NCI-H524 (cell line): ENCODE measurements at regions not wholly inside any gene's neighbourhood (a gene's known extent, or its start where the extent isn't known, plus 50 kb on each side); places are given as distances from the start of the nearest gene placed in this dataset.

Experiments
- DNase-seq, 2 experiments: peaks; one replicate each; lab custom pipeline; 2025; lab: John Stamatoyannopoulos, UW

DNA sequence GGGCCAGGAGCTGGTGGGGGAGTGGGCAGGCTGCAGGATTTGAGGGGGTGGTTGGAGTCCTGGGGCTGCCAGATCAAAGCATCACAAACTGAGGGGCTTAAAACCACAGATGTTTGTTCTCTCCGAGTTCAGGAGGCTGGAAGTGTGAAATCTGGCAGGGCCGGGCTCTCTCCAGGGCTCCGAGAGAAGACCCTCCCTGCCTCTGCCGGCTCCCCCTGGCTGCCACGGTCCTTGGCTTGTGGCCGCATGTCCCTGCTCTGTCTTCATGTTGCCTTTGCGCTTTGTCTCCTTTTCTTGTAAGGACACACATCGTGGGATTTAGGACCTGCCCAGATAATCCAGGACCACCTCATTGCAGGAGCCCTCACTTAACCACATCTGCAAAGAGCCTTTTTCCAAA, 139.8 kb upstream of the GSE1 start:
- DNase-seq = peak in 1 of 2 experiments; percentile 70

GRCh38 chr16:85473909-85474620, 139.1 kb upstream of the GSE1 start:
- DNase-seq = peak; percentile 88 to 95

DNA sequence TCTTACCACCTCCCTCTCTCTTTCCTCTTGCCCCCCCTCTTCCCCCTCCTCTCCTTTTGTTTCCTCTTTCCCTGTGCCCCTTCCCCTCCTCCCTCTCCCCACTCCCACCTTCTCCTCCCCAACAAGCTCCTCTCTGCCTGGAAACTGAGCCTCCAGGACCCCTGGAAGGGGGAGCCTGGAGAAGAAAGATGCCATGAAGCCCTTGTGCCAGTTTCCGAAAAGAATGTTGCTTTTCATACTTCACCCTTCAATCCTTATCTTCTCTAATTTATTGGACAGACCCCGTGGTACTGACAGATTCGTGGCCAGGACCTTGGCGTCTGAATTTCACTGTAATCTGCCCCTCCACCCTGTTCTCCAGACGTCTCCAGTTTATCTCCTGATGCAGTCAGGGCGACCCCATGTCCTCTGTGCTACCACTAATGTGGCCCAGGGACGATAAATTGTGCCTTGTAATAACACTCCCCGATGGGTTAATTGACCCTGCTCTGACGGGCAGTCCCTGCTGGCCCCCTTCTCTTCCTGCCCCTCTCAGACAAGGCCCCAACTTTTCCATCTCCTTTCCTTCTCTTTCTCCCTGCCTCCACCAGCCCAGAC, 138.4 kb upstream of the GSE1 start:
- DNase-seq = no peak

DNA sequence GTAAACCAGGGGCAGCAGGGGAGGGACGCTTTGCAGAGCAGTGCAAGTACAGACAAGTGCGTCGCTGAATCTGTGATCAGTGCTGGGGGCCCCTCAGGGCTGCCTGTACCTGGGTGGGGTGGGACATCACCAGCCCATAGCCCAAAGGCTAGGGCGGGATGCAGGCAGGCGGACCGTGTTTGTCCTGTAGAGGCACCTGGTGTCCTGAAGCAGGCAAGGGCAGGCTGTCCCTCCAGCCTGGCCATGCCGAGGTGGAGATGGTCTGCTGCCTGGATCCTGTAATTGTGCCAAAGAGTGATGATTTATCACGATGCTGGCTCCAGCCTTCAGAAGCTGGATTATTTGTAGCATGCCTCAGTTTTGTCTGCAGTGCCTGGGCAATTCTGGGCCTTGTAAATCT, 137.9 kb upstream of the GSE1 start:
- peak in 1 of 2 experiments; percentile 47 for DNase-seq

GRCh38 chr16:85475691-85476300, 137.3 kb upstream of the GSE1 start:
- DNase-seq = no peak

DNA sequence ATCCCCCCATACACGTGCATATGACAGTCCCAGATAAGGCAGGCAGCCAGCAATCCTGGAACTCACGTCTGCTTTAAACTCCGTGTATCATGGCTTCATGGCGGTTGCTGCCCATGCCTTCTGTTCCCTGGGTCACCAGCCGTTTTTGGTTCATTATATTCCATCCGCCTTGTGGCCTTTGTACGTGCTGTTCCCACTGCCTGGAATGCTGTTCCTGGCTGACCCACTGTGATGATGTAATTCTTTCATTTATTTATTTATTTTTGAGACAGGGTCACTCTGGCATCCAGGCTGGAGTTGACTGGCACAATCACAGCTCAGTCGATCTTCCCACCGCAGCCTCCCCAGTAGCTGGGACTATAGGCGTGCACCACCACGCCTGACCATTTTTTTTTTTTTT, 136.7 kb upstream of the GSE1 start:
- no peak for DNase-seq

DNA sequence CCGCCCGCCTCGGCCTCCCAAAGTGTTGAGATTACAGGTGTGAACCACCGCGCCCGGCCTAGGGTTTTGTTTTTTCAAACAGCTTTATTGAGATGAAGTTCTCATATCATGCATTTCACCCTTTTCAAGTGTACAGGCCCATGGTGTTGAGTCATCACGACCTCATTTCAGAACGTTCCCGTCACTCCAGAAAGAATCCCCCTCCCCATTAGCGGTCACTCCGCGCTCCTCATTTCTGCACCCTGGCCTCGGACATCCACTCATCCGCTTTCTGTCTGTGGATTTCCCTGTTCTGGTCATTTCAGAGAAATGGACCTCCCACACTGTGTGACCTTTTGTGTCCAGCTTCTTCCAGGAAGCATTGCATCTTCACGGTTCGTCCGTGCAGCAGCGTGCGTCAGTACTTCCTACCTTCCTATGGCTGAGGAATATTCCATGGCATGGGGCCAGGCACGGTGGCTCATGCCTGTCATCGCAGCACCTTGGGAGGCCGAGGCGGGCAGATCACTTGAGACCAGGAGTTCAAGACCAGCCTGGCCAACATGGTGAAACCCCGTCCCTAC, 135.2 kb upstream of the GSE1 start:
- DNase-seq = no peak

- peak; percentile 90 to 93 for DNase-seq
These were observed 133.0 kb upstream of the GSE1 start for GRCh38 chr16:85479972-85480726.

DNA sequence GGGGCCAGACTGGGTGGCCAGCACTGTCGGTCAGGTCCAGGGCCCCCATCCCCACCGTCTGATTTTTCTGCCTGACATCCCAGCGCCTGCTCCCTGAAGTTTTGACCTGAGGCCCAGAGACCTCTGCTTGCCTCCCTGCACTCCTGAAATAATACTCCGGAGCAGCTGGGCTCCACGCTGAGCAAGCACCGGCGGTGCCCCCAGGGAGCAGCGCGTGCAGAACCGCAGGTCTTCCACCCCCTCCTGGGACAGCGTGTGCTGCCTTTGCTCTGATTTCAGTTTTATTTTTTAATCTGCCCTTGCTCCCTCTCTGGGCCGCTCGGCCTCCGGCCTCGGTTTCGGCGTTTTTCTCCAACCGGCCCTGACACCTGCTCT, 132.4 kb upstream of the GSE1 start:
- DNase-seq = peak; percentile 81 to 93

GRCh38 chr16:85481206-85481605, 131.9 kb upstream of the GSE1 start:
- DNase-seq = no peak

DNA sequence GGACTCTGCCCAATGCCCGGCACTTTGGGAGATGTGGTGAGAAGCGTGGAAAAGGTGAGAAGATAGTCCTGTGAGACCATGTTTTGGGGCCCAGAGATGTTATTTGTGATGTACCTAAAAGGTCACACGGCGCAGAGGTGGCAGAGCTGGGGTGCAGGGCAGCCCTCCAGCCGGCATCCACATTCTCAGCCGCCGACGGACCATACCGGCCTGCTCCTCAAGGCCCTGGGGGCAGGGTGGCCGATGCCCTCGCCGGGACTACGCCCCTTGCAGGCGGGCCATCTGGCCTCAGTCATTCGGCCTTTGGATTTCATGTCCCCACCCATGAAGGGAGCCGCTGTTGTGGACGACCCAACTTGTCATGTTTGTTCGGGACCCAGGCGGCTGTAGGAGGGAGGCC, 131.4 kb upstream of the GSE1 start:
- DNase-seq = no peak

DNA sequence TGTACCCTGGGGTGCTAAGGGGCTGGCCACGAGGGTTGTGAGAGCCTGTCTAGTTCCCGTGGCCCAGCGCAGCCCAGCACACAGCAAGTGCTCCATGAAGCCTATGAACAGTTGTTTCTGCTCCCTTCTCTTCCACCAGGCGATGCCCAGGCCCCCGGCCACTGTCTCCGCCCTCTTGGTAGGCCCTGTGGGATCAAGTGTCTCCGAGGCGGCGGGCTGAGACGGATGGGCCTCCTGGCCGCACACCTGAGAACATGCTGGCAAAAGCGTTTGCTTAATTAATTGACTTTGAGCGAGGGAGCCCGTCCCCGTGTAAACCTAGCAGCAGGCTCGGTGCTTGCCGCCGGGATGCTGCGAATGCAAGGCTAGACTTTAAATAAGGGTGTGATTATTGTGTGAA, 129.7 kb upstream of the GSE1 start:
- peak; percentile 72 to 90 for DNase-seq

DNA sequence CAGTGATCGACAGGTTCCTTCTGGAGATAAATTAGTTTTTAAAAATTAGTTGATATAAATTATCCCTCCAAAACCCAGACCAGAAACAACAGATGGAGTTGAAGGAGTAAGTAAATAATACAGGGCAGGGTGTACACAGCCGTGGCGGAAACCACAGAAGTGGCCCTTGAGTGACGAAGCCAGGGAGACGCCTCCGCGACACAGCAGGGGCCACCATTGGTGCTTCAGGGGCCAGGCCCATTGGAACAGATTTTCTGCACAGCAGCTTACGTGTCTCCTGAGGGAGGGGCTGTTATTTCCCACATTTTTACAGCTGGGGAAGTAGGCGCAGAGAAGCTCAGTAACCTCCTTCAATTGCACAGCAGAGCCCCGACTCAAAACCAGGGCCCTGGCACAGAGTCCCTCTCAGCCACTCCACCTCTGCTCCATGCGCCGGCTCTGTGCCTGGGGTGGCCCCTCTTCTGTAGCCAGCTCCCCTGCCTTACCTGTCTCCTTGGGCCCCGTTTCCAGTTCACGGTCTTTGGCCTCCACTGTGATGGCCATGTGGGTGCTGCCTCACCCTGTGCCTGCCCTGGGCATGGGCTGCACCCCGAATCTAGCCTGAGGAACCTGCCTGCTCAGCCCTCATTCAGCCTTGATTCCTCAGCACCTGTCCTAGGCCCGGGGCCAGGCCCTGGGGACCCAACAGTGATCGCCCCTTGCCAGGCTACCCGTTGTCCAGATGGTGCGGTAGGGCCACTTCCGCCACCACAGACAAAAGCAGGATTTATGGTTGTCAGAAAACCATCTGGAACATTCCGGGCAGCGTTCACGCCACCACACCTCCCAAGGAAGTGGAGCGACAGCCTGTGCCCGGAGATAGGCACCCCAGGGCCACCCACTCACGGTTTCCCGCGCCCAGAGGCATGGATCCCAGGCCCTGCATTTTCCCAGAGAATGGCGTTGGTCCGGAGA, 128.5 kb upstream of the GSE1 start:
- peak; percentile 97 to 98 for DNase-seq

- peak; percentile 97 to 99 for DNase-seq
These were observed 127.7 kb upstream of the GSE1 start for GRCh38 chr16:85485379-85485778.

DNA sequence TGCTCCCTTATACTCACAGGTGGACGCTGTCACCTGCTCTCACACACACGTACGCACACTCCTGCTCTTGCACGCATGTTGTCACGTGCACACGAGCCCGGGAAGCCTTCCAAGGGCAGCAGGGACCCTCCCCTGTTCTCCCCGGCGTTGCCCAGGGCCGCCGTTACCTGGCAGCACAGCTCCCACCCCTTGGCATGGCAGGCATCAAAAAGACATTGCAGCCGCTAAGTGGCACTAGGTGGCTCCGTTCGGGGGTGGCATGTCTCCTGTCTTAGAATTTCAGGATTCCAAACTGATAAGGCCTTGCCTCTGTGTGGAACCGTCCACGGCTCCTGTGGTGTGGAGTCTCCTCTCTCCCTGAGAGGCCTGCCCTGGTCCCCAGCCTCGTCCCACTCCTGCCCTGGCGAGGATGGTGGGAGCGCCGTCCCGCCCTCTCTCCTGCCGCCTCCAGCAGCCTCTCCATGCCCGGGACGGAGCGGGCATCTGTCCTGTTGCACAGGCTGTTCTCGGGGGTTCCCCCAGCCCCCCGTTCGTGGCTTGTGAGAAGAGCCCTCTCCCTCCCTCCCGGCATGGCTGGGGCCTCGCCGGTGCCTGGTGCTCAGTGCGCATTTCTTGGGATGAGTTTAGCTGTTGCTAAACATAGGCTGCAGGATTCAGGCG, 126.7 kb upstream of the GSE1 start:
- DNase-seq = no peak

DNA sequence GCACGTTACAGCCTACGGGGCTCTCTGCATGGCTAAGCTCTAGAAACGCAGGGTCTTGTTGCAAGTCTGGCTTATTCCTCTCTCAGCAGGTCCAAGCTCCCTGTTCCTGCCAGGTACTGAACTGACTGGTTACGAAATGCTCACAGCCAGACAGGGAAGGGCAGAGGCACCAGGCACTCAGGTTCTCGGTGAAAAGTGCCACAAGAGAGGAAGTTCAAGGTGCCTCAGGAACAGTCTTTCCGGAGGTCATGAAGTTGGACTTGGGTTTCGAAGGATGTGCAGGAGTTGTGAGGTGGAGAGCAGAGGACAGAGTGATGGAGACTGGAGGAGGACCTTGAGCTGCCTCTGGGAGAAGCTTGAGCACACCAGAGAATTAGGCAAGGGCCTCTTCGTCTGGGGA, 124.7 kb upstream of the GSE1 start:
- DNase-seq = no peak

DNA sequence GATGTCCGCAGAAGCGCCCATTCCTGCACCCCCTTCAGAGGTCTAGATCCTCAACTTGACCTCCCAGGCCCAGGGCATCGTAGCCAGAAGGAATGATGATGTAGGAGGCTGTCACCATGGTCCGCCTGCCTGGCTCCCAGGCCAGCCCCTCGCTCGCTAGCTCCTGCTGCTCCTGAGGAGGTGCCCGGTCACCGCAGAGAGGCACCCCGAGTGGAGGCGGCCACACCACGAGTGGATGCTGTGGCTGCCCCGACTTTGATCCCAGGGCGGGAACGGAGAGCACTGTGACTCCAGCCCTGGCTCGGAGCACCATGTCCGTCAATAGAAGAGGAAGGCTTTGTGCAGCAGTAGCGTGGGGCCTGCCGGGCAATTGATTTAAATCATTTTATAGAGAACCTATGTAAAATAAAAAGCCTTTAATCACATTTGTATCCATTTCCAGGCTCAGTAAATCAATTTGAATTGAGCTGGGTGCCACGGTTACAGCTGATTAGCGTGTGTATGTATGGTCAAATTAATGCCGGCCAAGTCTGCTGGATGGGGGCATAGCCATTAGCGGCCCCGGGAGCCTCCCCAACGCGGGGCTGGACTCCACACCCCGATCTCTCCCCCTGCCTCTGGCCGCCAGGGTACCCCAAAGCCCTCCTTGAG, 122.6 kb upstream of the GSE1 start:
- no peak for DNase-seq

- DNase-seq = peak in 1 of 2 experiments; percentile 32
These were observed 121.9 kb upstream of the GSE1 start for GRCh38 chr16:85491058-85491771.

- DNase-seq = no peak
These were observed 121.3 kb upstream of the GSE1 start for GRCh38 chr16:85491798-85492294.
